Sigmoid colon (tissue), 4 donors: ENCODE measurements at regions not wholly inside any gene's neighbourhood (a gene's known extent, or its start where the extent isn't known, plus 50 kb on each side); places are given as distances from the start of the nearest gene placed in this dataset.

Experiments used
- CTCF ChIP-seq, 4 experiments: fragments of 450-650 bp in 3 of 4; fragments of 200-600 bp in 1 of 4; IDR thresholded peaks; one replicate each; pipeline ENCODE4 v1.5.1; 2016 to 2019; ENCODE audit warnings: antibody characterized with exemption in 4 of 4, mild to moderate bottlenecking in 3 of 4, moderate library complexity in 2 of 4
- EP300 ChIP-seq, 4 donors: sonication (generic); formaldehyde crosslinking; IDR thresholded peaks; one replicate each; pipeline ENCODE4 v1.6.1; 2017; ENCODE audit warnings: antibody characterized with exemption in 4 of 4
- POLR2A ChIP-seq, 2 donors: fragments of 450-650 bp; IDR thresholded peaks; one replicate each; pipeline ENCODE4 v1.6.1; 2016; ENCODE audit warnings: antibody characterized with exemption in 2 of 2, mild to moderate bottlenecking in 2 of 2, moderate library complexity in 2 of 2
- POLR2AphosphoS5 ChIP-seq, 4 donors: sonication (generic); formaldehyde crosslinking; IDR thresholded peaks; one replicate each; pipeline ENCODE4 v1.6.1; 2017; ENCODE audit warnings: antibody characterized with exemption in 4 of 4

- TF ChIP-seq CTCF (IDR thresholded peaks at IDR 0.05) = no peak
- no peak for TF ChIP-seq POLR2A (IDR thresholded peaks at IDR 0.05)
- TF ChIP-seq POLR2AphosphoS5 (IDR thresholded peaks at IDR 0.05) = no peak
- no peak for TF ChIP-seq EP300 (IDR thresholded peaks at IDR 0.05)
These were observed 85.3 kb downstream of the C16orf95 start for GRCh38 chr16:87231911-87232310.
